ENCODE measurements at regions not wholly inside any gene's neighbourhood (a gene's known extent, or its start where the extent isn't known, plus 50 kb on each side); places are given as distances from the start of the nearest gene placed in this dataset.

DNA sequence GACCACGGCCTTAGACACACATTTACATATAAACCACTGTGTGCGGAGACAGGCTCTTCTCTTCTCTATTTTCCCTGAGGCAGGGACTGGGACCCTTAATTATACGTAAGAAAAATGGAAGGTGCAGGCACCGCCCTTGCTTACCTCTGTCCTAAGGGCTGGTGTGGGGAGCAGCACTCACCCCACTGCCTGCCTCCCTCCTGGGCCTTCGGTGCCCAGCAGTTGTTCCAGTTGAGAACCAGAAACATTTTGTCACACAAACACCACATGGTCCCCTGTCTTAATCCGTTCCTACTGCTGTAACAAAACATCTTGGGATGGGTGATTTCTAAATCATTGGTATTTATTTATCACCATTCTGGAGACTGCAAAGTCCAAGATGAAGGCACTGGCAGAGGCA is 192.7 kb upstream of the DIO3 start:
- H3K36me3 ChIP-seq (ENCODE audit: control insufficient read depth, insufficient read depth, low read length, severe bottlenecking): no peaks in the 10 kb centered on the region
- DNase-seq (ENCODE audit: low read depth): no peak
- H3K4me3 ChIP-seq (ENCODE audit: low read length): no peak overlapping the region
- H3K27me3 ChIP-seq (replicated peaks; ENCODE audit: control insufficient read depth, insufficient read depth, low read length): peaks cover 14% of the 10 kb centered on the region
- no peaks in the 10 kb centered on the region for H3K9me3 ChIP-seq (ENCODE audit: control insufficient read depth, low read length)
- no peak overlapping the region for H3K9ac ChIP-seq (ENCODE audit: low read length)
- H3K4me1 ChIP-seq (ENCODE audit: control insufficient read depth, insufficient read depth, low read length): peaks cover 35% of the 10 kb centered on the region

- peaks cover 22% of the 10 kb centered on the region for H3K27me3 ChIP-seq (replicated peaks; ENCODE audit: control insufficient read depth, insufficient read depth, low read length)
- no peak overlapping the region for H3K9ac ChIP-seq (ENCODE audit: low read length)
- DNase-seq (ENCODE audit: low read depth): no peak
- no peaks in the 10 kb centered on the region for H3K36me3 ChIP-seq (ENCODE audit: control insufficient read depth, insufficient read depth, low read length, severe bottlenecking)
- no peaks in the 10 kb centered on the region for H3K9me3 ChIP-seq (ENCODE audit: control insufficient read depth, low read length)
- H3K4me1 ChIP-seq (ENCODE audit: control insufficient read depth, insufficient read depth, low read length): peaks cover 28% of the 10 kb centered on the region
- H3K4me3 ChIP-seq (ENCODE audit: low read length): no peak overlapping the region
Measured at GRCh38 chr14:101369194-101369915, 191.9 kb upstream of the DIO3 start.

- Histone ChIP-seq H3K36me3 (ENCODE audit: control insufficient read depth, insufficient read depth, low read length, severe bottlenecking) (no peaks in the 10 kb centered on the region), H3K27me3 (replicated peaks; ENCODE audit: control insufficient read depth, insufficient read depth, low read length) (peaks cover 27% of the 10 kb centered on the region), H3K4me1 (ENCODE audit: control insufficient read depth, insufficient read depth, low read length) (peaks cover 21% of the 10 kb centered on the region), H3K9ac (ENCODE audit: low read length) (no peak overlapping the region), H3K9me3 (ENCODE audit: control insufficient read depth, low read length) (no peaks in the 10 kb centered on the region), H3K4me3 (ENCODE audit: low read length) (no peak overlapping the region)
- no peak for DNase-seq (ENCODE audit: low read depth)
Measured at GRCh38 chr14:101369916-101370592, 191.2 kb upstream of the DIO3 start.

DNA sequence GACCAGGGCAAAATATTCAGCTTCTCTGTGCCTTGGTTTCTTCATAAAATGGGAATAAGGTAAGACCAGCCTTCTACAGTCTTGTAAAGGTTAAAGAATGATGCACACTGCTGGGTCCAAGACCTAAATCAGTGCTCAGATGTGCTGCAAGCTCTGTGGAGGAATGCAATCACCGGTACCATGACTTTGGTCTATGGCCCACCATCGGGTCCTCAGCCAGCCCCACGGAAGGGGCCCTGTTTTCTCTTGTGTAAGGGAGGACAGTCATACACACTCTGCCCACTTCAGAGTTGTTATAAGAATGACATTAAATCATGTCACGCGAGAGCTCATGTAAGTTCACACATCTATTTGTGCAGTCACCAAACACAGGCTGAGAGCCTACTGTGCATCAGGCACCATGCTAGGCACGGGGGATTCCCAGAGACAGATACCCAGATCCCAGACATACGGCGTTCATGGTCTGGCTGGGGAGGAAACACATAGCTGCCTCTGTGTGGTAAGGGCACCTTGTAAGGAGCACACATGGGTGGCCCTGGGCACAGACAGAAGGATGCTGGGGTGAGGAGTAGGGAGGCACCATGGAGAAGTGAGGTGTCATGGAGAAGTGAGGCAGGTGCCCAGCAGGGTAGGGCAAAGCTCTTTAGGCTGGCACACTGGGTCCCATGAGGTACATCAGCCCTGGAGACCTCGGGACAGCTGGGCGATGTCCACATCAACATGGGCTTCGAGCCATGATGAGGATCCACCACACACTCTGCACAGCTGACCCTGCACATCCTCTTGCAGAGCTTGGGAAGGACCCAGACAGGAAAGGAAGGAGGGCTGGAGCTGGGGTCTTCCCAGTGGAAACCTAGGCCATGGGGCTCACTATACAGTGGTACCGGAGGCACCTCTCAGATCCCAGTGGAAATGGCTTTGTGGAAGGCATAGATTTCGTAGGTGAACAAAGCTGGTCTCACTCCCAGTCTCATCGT is 190.4 kb upstream of the DIO3 start:
- peaks cover 27% of the 10 kb centered on the region for H3K27me3 ChIP-seq (replicated peaks; ENCODE audit: control insufficient read depth, insufficient read depth, low read length)
- H3K9ac ChIP-seq (ENCODE audit: low read length): no peak overlapping the region
- H3K4me1 ChIP-seq (ENCODE audit: control insufficient read depth, insufficient read depth, low read length): peaks cover 14% of the 10 kb centered on the region
- H3K4me3 ChIP-seq (ENCODE audit: low read length): no peak overlapping the region
- DNase-seq (ENCODE audit: low read depth): no peak
- H3K9me3 ChIP-seq (ENCODE audit: control insufficient read depth, low read length): no peaks in the 10 kb centered on the region
- H3K36me3 ChIP-seq (ENCODE audit: control insufficient read depth, insufficient read depth, low read length, severe bottlenecking): no peaks in the 10 kb centered on the region

DNA sequence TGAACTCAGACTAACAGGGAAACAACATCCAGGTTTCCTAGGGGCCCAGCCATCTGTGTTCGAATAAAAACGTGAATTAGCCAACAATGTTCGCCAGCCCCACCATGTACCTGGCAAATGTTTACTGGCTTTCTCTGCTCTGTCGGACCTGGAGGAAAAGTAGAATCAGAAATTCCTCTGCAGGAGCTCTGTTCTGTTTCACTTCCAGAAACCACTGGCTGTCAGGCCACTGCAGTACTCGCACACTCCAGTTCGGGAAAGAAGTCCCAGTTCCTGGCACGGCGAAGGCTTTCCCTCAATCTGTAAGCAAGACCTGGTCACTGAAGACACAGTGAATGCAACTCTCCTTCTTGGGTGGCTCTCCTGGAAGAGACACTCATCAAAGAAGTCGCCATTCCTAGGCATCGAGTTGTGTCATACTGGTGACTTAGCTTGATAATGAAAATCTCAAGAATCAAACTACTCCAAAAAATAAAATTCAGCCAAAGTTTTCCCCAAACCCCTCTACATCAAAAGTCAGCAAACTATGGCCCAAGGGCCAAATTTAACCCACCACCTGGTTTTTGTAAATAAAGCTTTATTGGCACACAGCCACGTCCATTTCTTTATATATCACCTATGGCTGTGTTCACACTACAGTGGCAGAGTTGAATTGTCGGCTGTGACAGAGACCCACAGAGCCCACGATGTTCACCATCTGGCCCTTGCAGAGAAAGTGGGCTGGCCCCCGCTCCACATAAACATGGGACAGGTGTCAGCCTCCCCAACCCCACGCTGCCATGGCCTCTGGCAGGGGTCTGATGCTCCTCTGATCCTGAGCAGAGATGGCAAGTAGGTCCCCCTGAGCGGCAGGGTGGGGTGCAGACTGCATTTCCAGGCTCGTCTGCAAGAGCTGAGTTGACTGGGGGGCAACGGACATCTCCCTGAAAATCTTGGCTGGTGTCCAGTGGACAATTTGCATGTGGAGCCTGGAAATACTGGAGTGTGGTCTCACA is 189.2 kb upstream of the DIO3 start:
- Histone ChIP-seq H3K4me3 (ENCODE audit: low read length) (no peak overlapping the region), H3K36me3 (ENCODE audit: control insufficient read depth, insufficient read depth, low read length, severe bottlenecking) (no peaks in the 10 kb centered on the region), H3K9me3 (ENCODE audit: control insufficient read depth, low read length) (peaks cover 8% of the 10 kb centered on the region), H3K4me1 (ENCODE audit: control insufficient read depth, insufficient read depth, low read length) (peaks cover 14% of the 10 kb centered on the region), H3K9ac (ENCODE audit: low read length) (no peak overlapping the region), H3K27me3 (replicated peaks; ENCODE audit: control insufficient read depth, insufficient read depth, low read length) (peaks cover 34% of the 10 kb centered on the region)
- no peak for DNase-seq (ENCODE audit: low read depth)

GRCh38 chr14:101372894-101373620 is 188.2 kb upstream of the DIO3 start:
- Histone ChIP-seq H3K9me3 (ENCODE audit: control insufficient read depth, low read length) (peaks cover 8% of the 10 kb centered on the region), H3K4me3 (ENCODE audit: low read length) (no peak overlapping the region), H3K27me3 (replicated peaks; ENCODE audit: control insufficient read depth, insufficient read depth, low read length) (peaks cover 34% of the 10 kb centered on the region), H3K4me1 (ENCODE audit: control insufficient read depth, insufficient read depth, low read length) (peaks cover 14% of the 10 kb centered on the region), H3K36me3 (ENCODE audit: control insufficient read depth, insufficient read depth, low read length, severe bottlenecking) (no peaks in the 10 kb centered on the region), H3K9ac (ENCODE audit: low read length) (no peak overlapping the region)
- no peak for DNase-seq (ENCODE audit: low read depth)

- H3K9me3 ChIP-seq (ENCODE audit: control insufficient read depth, low read length): peaks cover 8% of the 10 kb centered on the region
- H3K9ac ChIP-seq (ENCODE audit: low read length): no peak overlapping the region
- peaks cover 34% of the 10 kb centered on the region for H3K27me3 ChIP-seq (replicated peaks; ENCODE audit: control insufficient read depth, insufficient read depth, low read length)
- H3K36me3 ChIP-seq (ENCODE audit: control insufficient read depth, insufficient read depth, low read length, severe bottlenecking): no peaks in the 10 kb centered on the region
- no peak overlapping the region for H3K4me3 ChIP-seq (ENCODE audit: low read length)
- no peak for DNase-seq (ENCODE audit: low read depth)
- peaks cover 11% of the 10 kb centered on the region for H3K4me1 ChIP-seq (ENCODE audit: control insufficient read depth, insufficient read depth, low read length)
Measured at GRCh38 chr14:101373690-101374295, 187.5 kb upstream of the DIO3 start.

DNA sequence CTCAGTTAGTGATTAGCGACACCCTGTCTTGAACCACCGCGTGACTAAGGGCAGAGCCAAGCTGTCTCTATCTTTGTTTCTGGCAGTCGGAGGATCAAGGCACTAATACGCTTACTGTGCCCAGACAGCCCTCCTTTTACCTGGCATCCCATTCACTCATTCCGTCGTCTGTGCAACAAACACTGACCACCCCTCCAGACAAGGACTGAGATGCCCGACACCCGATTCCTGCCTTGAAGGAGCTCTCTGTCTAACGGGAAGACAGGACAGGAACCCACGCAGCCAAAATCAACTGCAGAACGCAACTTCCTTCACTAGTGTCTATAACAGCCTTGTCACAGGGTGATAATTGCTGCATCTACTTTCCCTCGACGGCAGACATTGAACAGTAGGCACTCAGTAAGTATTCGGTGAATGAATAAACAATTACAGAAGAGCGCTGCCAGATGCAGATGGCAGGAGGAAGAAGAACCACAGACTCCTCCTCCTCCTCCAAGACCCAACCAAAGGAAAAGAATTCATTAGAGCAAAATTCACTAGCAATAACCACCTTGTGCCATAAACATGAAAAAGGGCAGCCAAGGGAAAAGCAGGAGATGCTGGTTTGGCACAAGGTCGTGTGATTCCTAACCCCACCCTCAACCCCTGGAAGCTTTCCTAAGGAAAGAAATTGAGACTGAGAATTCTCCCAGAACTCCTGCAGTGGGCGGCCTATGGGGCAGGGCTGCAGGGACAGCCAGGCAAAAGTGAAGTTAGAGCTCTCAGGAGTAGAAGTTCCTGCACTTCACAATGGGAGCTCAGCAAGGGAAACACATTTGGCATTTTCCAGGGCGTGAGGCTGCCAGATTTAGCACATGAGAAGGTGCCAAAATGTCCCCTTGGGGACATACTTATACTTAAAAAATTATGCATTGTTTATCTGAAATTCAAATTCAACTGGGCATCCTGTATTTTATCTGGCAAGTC is 186.6 kb upstream of the DIO3 start:
- H3K36me3 ChIP-seq (ENCODE audit: control insufficient read depth, insufficient read depth, low read length, severe bottlenecking): no peaks in the 10 kb centered on the region
- H3K9me3 ChIP-seq (ENCODE audit: control insufficient read depth, low read length): peaks cover 9% of the 10 kb centered on the region
- H3K4me3 ChIP-seq (ENCODE audit: low read length): no peak overlapping the region
- peaks cover 34% of the 10 kb centered on the region for H3K27me3 ChIP-seq (replicated peaks; ENCODE audit: control insufficient read depth, insufficient read depth, low read length)
- no peak for DNase-seq (ENCODE audit: low read depth)
- peaks cover 3% of the 10 kb centered on the region for H3K4me1 ChIP-seq (ENCODE audit: control insufficient read depth, insufficient read depth, low read length)
- no peak overlapping the region for H3K9ac ChIP-seq (ENCODE audit: low read length)

- DNase-seq (ENCODE audit: low read depth): no peak
- no peaks in the 10 kb centered on the region for H3K36me3 ChIP-seq (ENCODE audit: control insufficient read depth, insufficient read depth, low read length, severe bottlenecking)
Measured at GRCh38 chr14:101377069-101377468, 184.2 kb upstream of the DIO3 start.

More at GRCh38 chr14:101377069-101377468, 184.2 kb upstream of the DIO3 start:
- H3K4me3 ChIP-seq (ENCODE audit: low read length): no peak overlapping the region
- no peaks in the 10 kb centered on the region for H3K4me1 ChIP-seq (ENCODE audit: control insufficient read depth, insufficient read depth, low read length)
- H3K27me3 ChIP-seq (replicated peaks; ENCODE audit: control insufficient read depth, insufficient read depth, low read length): peaks cover 22% of the 10 kb centered on the region
- peaks cover 27% of the 10 kb centered on the region for H3K9me3 ChIP-seq (ENCODE audit: control insufficient read depth, low read length)
- no peak overlapping the region for H3K9ac ChIP-seq (ENCODE audit: low read length)

Measured in adipocyte (in vitro differentiated cells).